Activated T-helper 1 cell treated with anti-CD3 and anti-CD28 coated beads, Interleukin-12 subunit alpha, Interleukin-12 subunit beta, Interleukin-2, Interleukin-4 antibody, amounts not matched to agents 30 ng/mL and 10 ng/mL and 1 ng/mL, durations not matched to agents 14 hours and 24 hours and 36 hours (primary cell): ENCODE measurements at regions not wholly inside any gene's neighbourhood (a gene's known extent, or its start where the extent isn't known, plus 50 kb on each side); places are given as distances from the start of the nearest gene placed in this dataset.

Source experiments
- DNase-seq: peaks from one replicate; pipeline ENCODE4 v3.0.0; 2021; ENCODE audit warnings: low spot score
- H3K27ac Mint-ChIP-seq: one replicate; pipeline ENCODE4 v1.8.0; 2021; ENCODE audit warnings: mild to moderate bottlenecking, mixed read lengths
- H3K27me3 Mint-ChIP-seq: one replicate; pipeline ENCODE4 v1.8.0; 2022; ENCODE audit warnings: mild to moderate bottlenecking, moderate library complexity, mixed read lengths; ENCODE audit not compliant: insufficient read depth
- H3K36me3 Mint-ChIP-seq: one replicate; pipeline ENCODE4 v1.8.0; 2021; ENCODE audit warnings: low read depth, mixed read lengths
- H3K4me1 Mint-ChIP-seq: one replicate; pipeline ENCODE4 v1.8.0; 2021; ENCODE audit warnings: low read depth, mixed read lengths
- H3K4me3 Mint-ChIP-seq: one replicate; pipeline ENCODE4 v1.8.0; 2021; ENCODE audit warnings: mild to moderate bottlenecking, moderate library complexity, mixed read lengths
- H3K9me3 Mint-ChIP-seq: one replicate; pipeline ENCODE4 v1.8.0; 2021; ENCODE audit warnings: mixed read lengths
- intact Hi-C: fragments of 100-400 bp; cut with micrococcal nuclease; formaldehyde crosslinking; loops from one replicate; pipeline ENCODE4 v1.15.1; 2024

GRCh38 chr6:15131234-15131633, 114.6 kb upstream of the JARID2 start:
- no peak for DNase-seq
- no peaks in the 10 kb centered on the region for H3K9me3 Mint-ChIP-seq
- H3K4me1 Mint-ChIP-seq = peaks cover 49% of the 10 kb centered on the region
- H3K36me3 Mint-ChIP-seq = no peaks in the 10 kb centered on the region
- H3K27ac Mint-ChIP-seq = peak overlapping the region; percentile 79
- H3K4me3 Mint-ChIP-seq = no peak overlapping the region
- no peaks in the 10 kb centered on the region for H3K27me3 Mint-ChIP-seq
- intact Hi-C loops = loop anchor here (2.0 to 5.0 kb wide), 2 partner anchors 54 to 254 kb away; no protein-coding TSS in a partner anchor

DNA sequence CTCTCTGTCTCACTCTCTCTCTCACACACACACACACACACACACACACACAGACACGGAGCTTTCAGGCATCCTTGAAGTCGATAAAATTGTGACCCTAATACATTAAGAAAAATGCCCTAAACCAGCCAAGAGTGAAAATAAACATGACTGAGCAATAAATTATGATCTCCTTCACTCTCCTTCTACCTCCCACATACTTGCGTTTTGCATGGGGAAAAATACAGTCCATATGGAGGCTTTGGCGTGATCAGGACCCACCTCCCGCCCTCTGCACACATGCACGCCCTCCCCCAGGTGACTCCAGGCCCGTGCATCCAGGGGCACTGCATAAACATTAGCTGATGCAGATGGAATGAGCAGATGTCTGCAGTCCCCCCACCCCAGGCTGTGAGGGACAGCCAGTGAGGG, 114.2 kb upstream of the JARID2 start:
- Mint-ChIP-seq H3K4me3 (no peak overlapping the region), H3K4me1 (peaks cover 49% of the 10 kb centered on the region), H3K27me3 (no peaks in the 10 kb centered on the region), H3K9me3 (no peaks in the 10 kb centered on the region), H3K27ac (peak overlapping the region; percentile 79), H3K36me3 (no peaks in the 10 kb centered on the region)
- intact Hi-C loops = loop anchor here (2.0 to 5.0 kb wide), 2 partner anchors 53 to 254 kb away; no protein-coding TSS in a partner anchor
- DNase-seq = no peak

DNA sequence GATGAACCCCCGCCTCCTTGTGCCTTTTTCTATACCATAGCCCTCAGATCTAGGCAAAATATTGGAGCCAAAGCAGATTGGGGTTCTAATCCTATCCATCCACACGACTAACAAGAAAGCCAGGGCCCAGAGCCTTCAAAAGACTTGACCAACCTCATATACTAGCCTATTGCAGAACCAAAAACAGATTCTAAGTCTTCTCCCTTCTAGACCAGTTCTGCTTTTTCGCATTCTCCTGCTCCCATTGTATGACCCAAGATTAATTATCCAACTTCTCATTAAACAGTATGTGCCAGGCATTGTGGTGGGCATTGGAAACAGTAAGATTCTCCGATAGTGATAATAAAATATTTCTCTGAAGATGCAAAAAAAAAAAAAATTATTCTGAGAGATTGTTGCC, 113.7 kb upstream of the JARID2 start:
- Mint-ChIP-seq H3K4me3 (no peak overlapping the region), H3K36me3 (no peaks in the 10 kb centered on the region), H3K9me3 (no peaks in the 10 kb centered on the region), H3K27ac (peak overlapping the region; percentile 79), H3K27me3 (no peaks in the 10 kb centered on the region), H3K4me1 (peaks cover 51% of the 10 kb centered on the region)
- DNase-seq = no peak
- intact Hi-C loops = loop anchor here (5.0 kb wide), 1 partner anchor 255 kb away; no protein-coding TSS in a partner anchor

- intact Hi-C loops = loop anchor here (5.0 kb wide), 1 partner anchor 256 kb away; no protein-coding TSS in a partner anchor
These were observed 112.8 kb upstream of the JARID2 start for GRCh38 chr6:15132854-15133670.

DNA sequence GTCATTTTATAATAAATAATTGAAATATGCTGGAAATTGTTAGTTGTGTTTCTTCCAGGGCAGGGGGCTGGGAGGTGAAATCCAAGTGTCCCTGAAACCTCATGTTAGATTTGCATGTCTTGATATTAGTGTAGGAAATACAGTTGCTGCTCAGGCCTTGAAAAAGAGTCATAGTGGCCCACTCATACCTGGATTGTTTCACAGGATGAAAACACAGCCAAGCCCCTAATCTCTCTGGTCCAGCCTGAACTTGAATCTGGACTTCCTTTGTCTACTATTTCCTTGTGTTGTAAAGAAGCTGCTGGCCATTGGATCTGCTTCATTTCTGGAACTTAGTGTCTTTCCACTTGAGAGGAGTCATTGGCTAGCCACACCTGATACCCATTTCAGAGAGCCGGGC, 108.8 kb upstream of the JARID2 start:
- intact Hi-C loops = no loop called here
- H3K27ac Mint-ChIP-seq = no peak overlapping the region
- peaks cover 2% of the 10 kb centered on the region for H3K27me3 Mint-ChIP-seq
- no peak for DNase-seq
- no peak overlapping the region for H3K4me3 Mint-ChIP-seq
- H3K4me1 Mint-ChIP-seq = peaks cover 24% of the 10 kb centered on the region
- H3K36me3 Mint-ChIP-seq = no peaks in the 10 kb centered on the region
- H3K9me3 Mint-ChIP-seq = no peaks in the 10 kb centered on the region

More at GRCh38 chr6:15132854-15133670, 112.8 kb upstream of the JARID2 start:
- no peaks in the 10 kb centered on the region for H3K27me3 Mint-ChIP-seq
- H3K27ac Mint-ChIP-seq = no peak overlapping the region
- H3K4me3 Mint-ChIP-seq = no peak overlapping the region
- H3K36me3 Mint-ChIP-seq = no peaks in the 10 kb centered on the region
- DNase-seq = no peak
- H3K4me1 Mint-ChIP-seq = peaks cover 54% of the 10 kb centered on the region
- H3K9me3 Mint-ChIP-seq = no peaks in the 10 kb centered on the region

GRCh38 chr6:15143086-15143485, 102.8 kb upstream of the JARID2 start:
- H3K4me3 Mint-ChIP-seq = no peak overlapping the region
- H3K27ac Mint-ChIP-seq = no peak overlapping the region
- H3K4me1 Mint-ChIP-seq = no peaks in the 10 kb centered on the region
- H3K36me3 Mint-ChIP-seq = no peaks in the 10 kb centered on the region
- no peak for DNase-seq
- no peaks in the 10 kb centered on the region for H3K9me3 Mint-ChIP-seq
- intact Hi-C loops = no loop called here
- peaks cover 7% of the 10 kb centered on the region for H3K27me3 Mint-ChIP-seq

- Mint-ChIP-seq H3K27me3 (peaks cover 7% of the 10 kb centered on the region), H3K4me3 (no peak overlapping the region), H3K36me3 (no peaks in the 10 kb centered on the region), H3K27ac (no peak overlapping the region), H3K9me3 (no peaks in the 10 kb centered on the region), H3K4me1 (no peaks in the 10 kb centered on the region)
- intact Hi-C loops = no loop called here
- DNase-seq = no peak
These were observed 102.3 kb upstream of the JARID2 start for GRCh38 chr6:15143540-15143939.

DNA sequence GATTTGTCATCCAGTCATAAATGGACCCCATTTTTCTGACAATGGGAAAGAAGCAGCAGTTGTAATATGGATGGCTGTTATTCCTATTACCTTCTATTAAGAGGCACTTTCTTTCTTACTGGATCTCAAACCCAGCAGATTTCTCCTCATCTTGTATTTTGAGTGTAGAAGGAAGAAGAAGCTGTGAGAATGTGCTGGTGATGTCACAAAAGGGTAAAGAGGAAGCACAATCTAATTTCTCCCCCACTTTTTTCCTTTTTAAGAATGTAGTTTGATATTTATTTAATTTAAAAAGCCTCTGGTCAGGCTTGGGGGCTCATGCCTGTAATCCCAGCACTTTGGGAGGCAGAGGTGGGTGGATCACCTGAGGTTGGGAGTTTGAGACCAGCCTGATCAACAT, 100.0 kb upstream of the JARID2 start:
- H3K4me1 Mint-ChIP-seq = no peaks in the 10 kb centered on the region
- H3K4me3 Mint-ChIP-seq = no peak overlapping the region
- H3K27ac Mint-ChIP-seq = no peak overlapping the region
- H3K27me3 Mint-ChIP-seq = peaks cover 5% of the 10 kb centered on the region
- no peaks in the 10 kb centered on the region for H3K36me3 Mint-ChIP-seq
- intact Hi-C loops = no loop called here
- DNase-seq = no peak
- no peaks in the 10 kb centered on the region for H3K9me3 Mint-ChIP-seq

DNA sequence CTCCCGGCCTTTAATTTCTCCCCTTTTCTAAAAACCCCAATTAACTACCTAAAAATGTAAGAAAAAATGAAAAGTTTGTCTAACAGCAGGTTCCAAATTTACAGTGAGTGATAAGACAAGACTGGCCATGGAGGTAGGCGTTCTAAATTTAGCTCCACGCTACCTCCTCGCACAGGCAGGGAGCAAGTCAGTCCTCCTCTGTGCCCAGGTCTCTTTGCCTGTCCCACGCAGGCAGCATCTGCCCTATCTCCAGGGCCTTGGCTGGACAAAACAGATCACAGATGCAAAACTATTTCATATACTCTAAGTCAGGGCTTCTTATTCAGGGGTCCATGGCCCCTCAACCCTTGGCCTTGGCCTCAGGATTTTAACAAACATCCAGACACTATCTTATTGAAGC, 98.0 kb upstream of the JARID2 start:
- DNase-seq = no peak

GRCh38 chr6:15148356-15148946, 97.4 kb upstream of the JARID2 start:
- Mint-ChIP-seq H3K27me3 (peaks cover 2% of the 10 kb centered on the region), H3K4me3 (no peak overlapping the region), H3K36me3 (no peaks in the 10 kb centered on the region), H3K27ac (no peak overlapping the region), H3K9me3 (no peaks in the 10 kb centered on the region), H3K4me1 (no peaks in the 10 kb centered on the region)
- DNase-seq = no peak
- intact Hi-C loops = no loop called here

More for the DNA sequence above, 98.0 kb upstream of the JARID2 start:
- Mint-ChIP-seq H3K36me3 (no peaks in the 10 kb centered on the region), H3K4me1 (no peaks in the 10 kb centered on the region), H3K27ac (no peak overlapping the region), H3K27me3 (peaks cover 5% of the 10 kb centered on the region), H3K4me3 (no peak overlapping the region), H3K9me3 (no peaks in the 10 kb centered on the region)
- intact Hi-C loops = no loop called here

DNA sequence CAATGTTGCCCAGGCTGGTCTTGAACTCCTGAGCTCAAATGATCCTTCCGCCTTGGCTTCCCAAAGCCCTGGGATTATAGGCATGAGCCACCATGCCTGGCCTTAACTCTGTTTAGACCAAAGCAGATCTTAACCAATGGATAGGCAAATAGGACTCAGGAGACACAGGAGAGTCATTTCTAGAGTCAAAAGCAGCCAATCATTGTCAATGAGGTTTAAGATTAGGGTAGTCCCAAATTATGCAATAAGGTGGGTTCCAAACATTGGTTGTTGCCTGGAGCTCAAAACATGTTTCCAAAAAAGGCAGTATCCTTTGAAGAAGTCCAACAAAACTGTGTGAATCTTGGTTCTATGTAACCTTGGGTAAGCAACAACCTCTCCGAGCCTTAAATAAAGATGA, 95.7 kb upstream of the JARID2 start:
- Mint-ChIP-seq H3K27me3 (no peaks in the 10 kb centered on the region), H3K36me3 (no peaks in the 10 kb centered on the region), H3K9me3 (no peaks in the 10 kb centered on the region), H3K27ac (no peak overlapping the region), H3K4me3 (no peak overlapping the region), H3K4me1 (no peaks in the 10 kb centered on the region)
- no peak for DNase-seq
- intact Hi-C loops = no loop called here

GRCh38 chr6:15152700-15153099, 93.2 kb upstream of the JARID2 start:
- intact Hi-C loops = no loop called here
- Mint-ChIP-seq H3K27ac (no peak overlapping the region), H3K4me3 (no peak overlapping the region), H3K36me3 (no peaks in the 10 kb centered on the region), H3K4me1 (no peaks in the 10 kb centered on the region), H3K9me3 (no peaks in the 10 kb centered on the region), H3K27me3 (peaks cover 3% of the 10 kb centered on the region)
- no peak for DNase-seq

DNA sequence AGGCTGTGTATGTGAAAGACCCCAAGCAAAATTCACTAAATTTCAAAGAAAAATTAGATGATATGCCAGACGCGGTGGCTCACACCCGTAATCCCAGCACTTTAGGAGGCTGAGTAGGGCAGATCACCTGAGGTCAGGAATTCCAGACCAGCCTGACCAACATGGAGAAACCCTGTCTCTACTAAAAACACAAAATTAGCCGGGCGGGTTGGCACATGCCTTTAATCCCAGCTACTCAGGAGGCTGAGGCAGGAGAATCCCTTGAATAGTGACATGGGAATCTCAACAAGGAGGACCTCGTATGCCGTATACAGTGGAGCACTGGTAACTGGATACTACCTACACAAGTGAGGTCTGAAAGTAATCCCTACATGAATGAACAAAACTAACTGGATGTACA, 92.7 kb upstream of the JARID2 start:
- no peak overlapping the region for H3K4me3 Mint-ChIP-seq
- no peak overlapping the region for H3K27ac Mint-ChIP-seq
- DNase-seq = no peak
- peaks cover 3% of the 10 kb centered on the region for H3K27me3 Mint-ChIP-seq
- no peaks in the 10 kb centered on the region for H3K4me1 Mint-ChIP-seq
- no peaks in the 10 kb centered on the region for H3K36me3 Mint-ChIP-seq
- no peaks in the 10 kb centered on the region for H3K9me3 Mint-ChIP-seq
- intact Hi-C loops = no loop called here
